Endothelial cell of umbilical vein (primary cell): ENCODE measurements at regions not wholly inside any gene's neighbourhood (a gene's known extent, or its start where the extent isn't known, plus 50 kb on each side); places are given as distances from the start of the nearest gene placed in this dataset.

Source experiments
- EZH2 ChIP-seq: IDR thresholded peaks from 2 replicates; pipeline ENCODE4 v1.6.1; 2012; ENCODE audit warnings: borderline replicate concordance, low read depth, mild to moderate bottlenecking, moderate library complexity, low read length, inconsistent platforms; ENCODE audit not compliant: severe bottlenecking
- FOS ChIP-seq: IDR thresholded peaks from 2 replicates; pipeline ENCODE4 v1.6.1; 2011; ENCODE audit warnings: mild to moderate bottlenecking, low read length, moderate library complexity, borderline replicate concordance; ENCODE audit not compliant: insufficient read depth
- JUN ChIP-seq: IDR thresholded peaks from 2 replicates; pipeline ENCODE4 v1.6.1; 2011; ENCODE audit warnings: borderline replicate concordance, low read depth; ENCODE audit not compliant: insufficient read length, insufficient read depth
- POLR2A ChIP-seq: IDR thresholded peaks from 2 replicates; pipeline ENCODE4 v1.6.1; 2012; ENCODE audit warnings: low read depth, mild to moderate bottlenecking, control low read depth, low read length
- POLR2AphosphoS5 ChIP-seq: IDR thresholded peaks from 2 replicates; pipeline ENCODE4 v1.6.1; 2012; ENCODE audit warnings: low read depth, mild to moderate bottlenecking, control low read depth, low read length, moderate library complexity; ENCODE audit not compliant: insufficient read depth
- TF ChIP-seq, protein P1 (sequence below), 2 donors: IDR thresholded peaks; 1 replicate in 1 of 2; 2 replicates in 1 of 2; pipeline ENCODE4 v1.5.1; 2011; ENCODE audit warnings: low read length in 2 of 2, mild to moderate bottlenecking in 2 of 2, moderate library complexity in 2 of 2, control low read depth in 1 of 2, inconsistent platforms in 1 of 2, low read depth in 1 of 2; ENCODE audit not compliant: insufficient read depth in 1 of 2; ENCODE audit errors: extremely low read depth in 1 of 2
- TF ChIP-seq, protein P2 (sequence below): IDR thresholded peaks from 2 replicates; pipeline ENCODE4 v1.6.1; 2011; ENCODE audit not compliant: insufficient read depth, insufficient read length

DNA sequence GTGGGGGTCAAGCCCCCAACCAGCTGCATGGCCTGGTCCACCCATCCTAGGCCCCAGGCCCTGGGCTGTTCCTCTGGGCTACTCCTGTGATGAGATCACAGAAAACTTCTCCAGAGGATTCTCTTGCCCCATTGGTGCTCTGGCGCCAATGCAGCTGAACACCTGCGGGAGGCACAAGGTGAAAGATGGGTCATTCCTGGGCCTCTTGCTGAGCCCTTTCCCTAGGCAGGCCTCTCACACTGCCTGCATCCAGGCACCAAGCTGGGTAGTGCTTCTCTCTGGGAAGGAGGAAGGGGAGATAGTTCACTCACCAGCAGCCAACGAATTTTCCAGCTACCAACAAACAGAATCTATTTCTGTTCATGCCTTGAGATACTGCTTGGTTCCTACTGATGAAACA is 142.1 kb downstream of the PXDC1 start:
- TF ChIP-seq EZH2 = no peak
- TF ChIP-seq POLR2A = no peak
- TF ChIP-seq, protein P1, sequence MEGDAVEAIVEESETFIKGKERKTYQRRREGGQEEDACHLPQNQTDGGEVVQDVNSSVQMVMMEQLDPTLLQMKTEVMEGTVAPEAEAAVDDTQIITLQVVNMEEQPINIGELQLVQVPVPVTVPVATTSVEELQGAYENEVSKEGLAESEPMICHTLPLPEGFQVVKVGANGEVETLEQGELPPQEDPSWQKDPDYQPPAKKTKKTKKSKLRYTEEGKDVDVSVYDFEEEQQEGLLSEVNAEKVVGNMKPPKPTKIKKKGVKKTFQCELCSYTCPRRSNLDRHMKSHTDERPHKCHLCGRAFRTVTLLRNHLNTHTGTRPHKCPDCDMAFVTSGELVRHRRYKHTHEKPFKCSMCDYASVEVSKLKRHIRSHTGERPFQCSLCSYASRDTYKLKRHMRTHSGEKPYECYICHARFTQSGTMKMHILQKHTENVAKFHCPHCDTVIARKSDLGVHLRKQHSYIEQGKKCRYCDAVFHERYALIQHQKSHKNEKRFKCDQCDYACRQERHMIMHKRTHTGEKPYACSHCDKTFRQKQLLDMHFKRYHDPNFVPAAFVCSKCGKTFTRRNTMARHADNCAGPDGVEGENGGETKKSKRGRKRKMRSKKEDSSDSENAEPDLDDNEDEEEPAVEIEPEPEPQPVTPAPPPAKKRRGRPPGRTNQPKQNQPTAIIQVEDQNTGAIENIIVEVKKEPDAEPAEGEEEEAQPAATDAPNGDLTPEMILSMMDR (IDR thresholded peaks at IDR 0.05; ENCODE audit: extremely low read depth in 1 of 2, insufficient read depth in 1 of 2, low read depth in 1 of 2, low read length in 2 of 2) = no peak
- no peak for TF ChIP-seq POLR2AphosphoS5
- TF ChIP-seq JUN = no peak
- TF ChIP-seq FOS = no peak
- TF ChIP-seq, protein P2, sequence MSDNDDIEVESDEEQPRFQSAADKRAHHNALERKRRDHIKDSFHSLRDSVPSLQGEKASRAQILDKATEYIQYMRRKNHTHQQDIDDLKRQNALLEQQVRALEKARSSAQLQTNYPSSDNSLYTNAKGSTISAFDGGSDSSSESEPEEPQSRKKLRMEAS = no peak
